ENCODE measurements at regions not wholly inside any gene's neighbourhood (a gene's known extent, or its start where the extent isn't known, plus 50 kb on each side); places are given as distances from the start of the nearest gene placed in this dataset.

DNA sequence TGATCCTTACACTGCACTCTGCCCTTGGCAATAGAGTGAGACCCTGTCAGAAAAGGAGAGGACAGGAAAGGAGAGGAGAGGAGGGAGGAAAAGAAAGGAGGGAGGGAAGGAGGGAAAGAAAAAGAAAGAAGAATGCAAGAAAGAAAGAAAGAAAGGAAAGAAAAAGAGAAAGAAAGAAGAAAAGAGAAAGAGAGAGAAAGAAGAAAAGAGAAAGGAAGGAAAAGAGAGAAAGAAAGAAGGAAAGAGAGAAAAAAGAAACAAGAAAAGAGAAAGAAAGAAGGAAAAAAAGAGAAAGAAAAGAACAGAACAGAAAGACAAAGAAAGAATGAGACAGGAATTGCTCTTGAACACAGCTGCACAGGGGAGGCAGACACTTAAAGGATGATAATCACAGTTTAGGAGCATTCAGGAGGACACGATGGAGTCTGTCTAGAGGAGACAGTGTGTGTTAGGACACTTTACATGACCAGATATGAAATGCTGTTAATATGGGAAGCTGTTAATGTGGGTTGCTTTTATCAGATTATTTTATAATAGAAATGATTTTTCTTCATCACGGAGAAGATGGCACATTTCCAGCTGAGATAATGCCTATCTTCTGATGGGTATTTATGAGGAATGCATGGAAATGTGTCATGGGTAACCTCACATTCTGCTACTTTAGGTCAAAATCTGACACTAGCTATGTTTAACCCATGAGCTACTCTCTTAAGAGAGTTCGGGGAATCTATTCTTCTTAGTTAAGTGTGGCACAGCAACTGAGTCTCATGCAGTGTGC lies 160.5 kb downstream of the BAMBI start:
- DNase-seq (ENCODE audit: low spot score), result no peak
- TF ChIP-seq, protein P1, sequence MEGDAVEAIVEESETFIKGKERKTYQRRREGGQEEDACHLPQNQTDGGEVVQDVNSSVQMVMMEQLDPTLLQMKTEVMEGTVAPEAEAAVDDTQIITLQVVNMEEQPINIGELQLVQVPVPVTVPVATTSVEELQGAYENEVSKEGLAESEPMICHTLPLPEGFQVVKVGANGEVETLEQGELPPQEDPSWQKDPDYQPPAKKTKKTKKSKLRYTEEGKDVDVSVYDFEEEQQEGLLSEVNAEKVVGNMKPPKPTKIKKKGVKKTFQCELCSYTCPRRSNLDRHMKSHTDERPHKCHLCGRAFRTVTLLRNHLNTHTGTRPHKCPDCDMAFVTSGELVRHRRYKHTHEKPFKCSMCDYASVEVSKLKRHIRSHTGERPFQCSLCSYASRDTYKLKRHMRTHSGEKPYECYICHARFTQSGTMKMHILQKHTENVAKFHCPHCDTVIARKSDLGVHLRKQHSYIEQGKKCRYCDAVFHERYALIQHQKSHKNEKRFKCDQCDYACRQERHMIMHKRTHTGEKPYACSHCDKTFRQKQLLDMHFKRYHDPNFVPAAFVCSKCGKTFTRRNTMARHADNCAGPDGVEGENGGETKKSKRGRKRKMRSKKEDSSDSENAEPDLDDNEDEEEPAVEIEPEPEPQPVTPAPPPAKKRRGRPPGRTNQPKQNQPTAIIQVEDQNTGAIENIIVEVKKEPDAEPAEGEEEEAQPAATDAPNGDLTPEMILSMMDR (IDR thresholded peaks at IDR 0.05; ENCODE audit: extremely low read depth, missing control alignments), result no peak

DNA sequence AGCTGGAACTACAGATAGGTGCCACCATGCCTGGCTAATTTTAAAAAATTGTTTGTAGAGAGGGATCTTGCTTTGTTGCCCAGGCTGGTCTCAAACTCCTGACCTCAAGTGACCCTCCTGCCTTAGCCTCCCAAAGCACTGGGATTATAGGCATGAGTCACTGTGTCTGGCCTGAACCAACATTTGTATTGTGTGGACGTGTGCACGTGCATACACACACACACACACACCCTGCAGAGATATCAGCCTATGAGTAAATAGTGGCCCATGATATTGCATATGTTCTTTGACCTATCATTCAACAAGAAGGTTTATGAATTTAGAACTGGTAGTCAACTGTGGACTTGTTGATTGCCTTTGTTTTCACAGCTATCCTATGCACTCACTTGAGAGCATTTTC lies 161.6 kb downstream of the BAMBI start:
- DNase-seq (ENCODE audit: low spot score), result no peak
- TF ChIP-seq, protein P1 (IDR thresholded peaks at IDR 0.05; ENCODE audit: extremely low read depth, missing control alignments), result no peak

DNA sequence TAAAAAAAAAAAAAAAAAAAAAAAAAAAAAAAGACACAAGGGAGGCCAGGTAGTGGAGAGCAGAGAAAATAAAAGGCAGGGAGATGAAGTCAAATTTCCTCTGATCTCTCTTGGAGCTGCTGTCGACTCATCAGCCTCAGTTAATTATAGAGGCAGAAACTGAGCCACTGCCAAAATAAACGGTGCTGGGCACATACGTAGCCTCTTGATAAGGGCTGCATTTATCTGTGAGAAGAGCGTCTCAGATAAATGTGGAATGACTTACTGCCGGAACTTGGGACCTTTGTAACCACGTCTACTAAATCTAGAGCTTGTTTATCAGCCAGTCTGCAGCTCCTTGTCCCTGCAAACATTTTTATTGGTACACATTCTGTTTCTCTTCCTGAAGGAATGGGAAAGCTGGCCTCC lies 162.3 kb downstream of the BAMBI start:
- DNase-seq (ENCODE audit: low spot score), result no peak
- TF ChIP-seq, protein P1 (IDR thresholded peaks at IDR 0.05; ENCODE audit: extremely low read depth, missing control alignments), result no peak

DNA sequence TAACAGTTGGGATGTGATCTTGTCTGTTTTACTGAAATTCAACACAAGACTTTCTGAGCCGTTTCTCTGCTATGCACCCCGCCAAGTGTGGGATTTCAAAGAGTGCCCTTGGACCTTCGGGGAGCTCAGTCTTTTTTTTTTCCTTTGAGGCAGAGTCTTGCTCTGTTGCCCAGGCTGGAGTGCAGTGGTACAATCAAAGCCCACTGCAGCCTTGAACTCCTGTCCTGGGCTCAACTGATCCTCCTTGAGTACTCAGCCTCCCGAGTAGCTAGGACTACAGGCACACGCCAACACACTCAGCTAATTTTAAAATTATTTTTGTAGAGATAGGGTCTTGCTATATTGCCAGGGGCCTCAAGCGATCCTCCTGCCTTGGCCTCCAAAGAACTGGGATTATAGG lies 162.9 kb downstream of the BAMBI start:
- TF ChIP-seq, protein P1 (IDR thresholded peaks at IDR 0.05; ENCODE audit: extremely low read depth, missing control alignments), result no peak
- DNase-seq (ENCODE audit: low spot score), result no peak

DNA sequence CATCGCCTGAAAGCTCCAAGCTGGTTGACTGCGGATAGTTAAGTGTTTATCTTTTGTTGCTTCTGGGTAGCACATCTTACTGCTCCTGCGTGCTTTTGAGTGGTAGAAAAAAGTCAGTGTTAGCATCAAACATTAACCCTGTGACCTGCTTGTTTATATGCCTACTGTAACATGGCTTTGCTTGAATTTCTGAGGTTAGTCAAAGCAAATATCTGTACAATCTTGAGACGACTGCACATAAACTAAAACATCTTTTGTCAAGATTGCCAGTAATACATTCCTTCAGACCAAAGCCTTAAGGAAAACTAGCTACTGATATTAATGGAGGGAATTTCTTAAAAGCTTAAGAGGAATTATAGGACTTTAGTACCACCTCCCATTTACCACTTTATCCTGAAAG lies 163.7 kb downstream of the BAMBI start:
- TF ChIP-seq, protein P1 (IDR thresholded peaks at IDR 0.05; ENCODE audit: extremely low read depth, missing control alignments), result no peak
- DNase-seq (ENCODE audit: low spot score), result no peak

DNA sequence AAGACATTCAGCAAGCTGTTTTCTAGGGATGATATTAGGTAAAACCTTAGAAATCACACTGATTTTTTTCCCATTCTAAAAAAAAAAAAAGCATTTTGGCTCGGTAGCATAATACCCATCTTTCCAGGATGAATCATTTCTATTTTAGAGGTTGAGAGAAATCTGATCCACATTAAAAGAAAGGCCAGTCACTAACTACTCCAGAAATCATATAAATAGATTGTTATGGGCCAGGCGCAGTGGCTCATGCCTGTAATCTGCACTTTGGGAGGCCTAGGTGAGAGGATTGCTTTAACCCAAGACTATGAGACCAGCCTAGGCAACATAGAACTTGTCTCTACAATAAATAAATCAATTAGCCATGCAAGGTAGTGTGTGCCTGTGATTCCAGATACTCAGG lies 164.3 kb downstream of the BAMBI start:
- TF ChIP-seq, protein P1 (IDR thresholded peaks at IDR 0.05; ENCODE audit: extremely low read depth, missing control alignments), result no peak
- no peak for DNase-seq (ENCODE audit: low spot score)

DNA sequence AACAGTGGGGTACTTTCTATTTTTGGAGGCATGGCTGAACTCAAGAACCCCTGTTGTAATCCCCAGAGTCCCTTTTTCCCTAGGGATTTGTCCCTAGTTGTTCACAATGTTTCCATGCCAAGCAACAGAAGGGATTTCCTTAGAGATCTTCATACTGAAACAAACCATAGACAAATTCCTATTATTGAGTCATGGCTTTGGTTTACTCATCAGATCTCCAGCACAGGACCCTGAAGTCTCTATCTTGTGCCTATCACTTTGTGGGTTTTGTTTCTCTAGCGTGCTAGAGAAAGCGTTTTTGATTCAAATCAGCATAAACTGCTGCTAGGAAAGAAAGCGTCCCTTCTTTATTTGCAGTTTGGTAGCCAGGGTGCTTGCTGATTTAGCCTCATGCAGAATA lies 165.0 kb downstream of the BAMBI start:
- no peak for DNase-seq (ENCODE audit: low spot score)

More for the DNA sequence above, 165.0 kb downstream of the BAMBI start:
- TF ChIP-seq, protein P1 (IDR thresholded peaks at IDR 0.05; ENCODE audit: extremely low read depth, missing control alignments), result no peak
